Lower leg skin (tissue), 4 donors: ENCODE measurements at regions not wholly inside any gene's neighbourhood (a gene's known extent, or its start where the extent isn't known, plus 50 kb on each side); places are given as distances from the start of the nearest gene placed in this dataset.
A peak's percentile ranks its signal among the peaks of the same experiment; 100 is the strongest.

ENCODE experiments used
- DNase-seq, 2 donors: peaks; one replicate each; pipeline ENCODE4 v3.0.0-alpha.2; 2019; ENCODE audit warnings: low spot score in 2 of 2
- H3K4me3 ChIP-seq: fragments of 200-600 bp; sonication (generic); 2 replicates; pipeline ENCODE4 v1.5.1; 2017; ENCODE audit warnings: mild to moderate bottlenecking, low read depth; ENCODE audit not compliant: poor library complexity, severe bottlenecking
- POLR2A ChIP-seq, 2 donors: fragments of 450-650 bp; IDR thresholded peaks; one replicate each; pipeline ENCODE4 v1.6.1; 2016 to 2017; ENCODE audit warnings: antibody characterized with exemption in 2 of 2, mild to moderate bottlenecking in 1 of 2, moderate library complexity in 1 of 2
- WGBS, 2 donors: methylation state at CpG; one replicate each; pipeline ENCODE4 v1.1.5; 2018; 5-methylcytosine and 5-hydroxymethylcytosine counted together
- intact Hi-C: fragments of 100-400 bp; cut with DNase I; formaldehyde crosslinking; loops from one replicate; pipeline ENCODE4 v1.15.0; 2023; ENCODE audit warnings: low total_unique reads
- TF ChIP-seq, protein P1 (sequence below), 3 donors: fragments of 450-650 bp; IDR thresholded peaks; one replicate each; pipeline ENCODE4 v1.5.1; 2016; ENCODE audit warnings: antibody characterized with exemption in 3 of 3, mild to moderate bottlenecking in 3 of 3, moderate library complexity in 2 of 3

DNA sequence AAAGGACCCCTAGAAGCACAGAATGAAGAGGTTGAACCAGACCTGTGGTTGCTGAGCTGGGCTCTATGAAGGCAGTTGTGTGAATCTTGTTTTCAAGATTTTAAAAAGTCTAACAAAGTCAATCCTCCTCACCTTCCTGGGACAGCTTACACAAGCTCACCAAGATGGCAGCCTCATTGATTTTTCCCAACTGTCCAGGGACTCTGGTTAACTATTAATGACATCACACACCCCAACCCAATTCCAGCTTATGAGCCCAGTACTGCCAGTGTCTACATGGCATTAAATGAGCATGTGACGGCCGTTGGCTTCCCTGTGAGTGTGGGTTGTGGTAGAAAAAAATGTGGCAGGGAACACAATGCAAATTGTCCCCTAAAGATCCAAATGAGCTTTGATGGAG, 137.0 kb downstream of the CHST1 start:
- DNase-seq: no peak
- intact Hi-C loops: no loop called here

DNA sequence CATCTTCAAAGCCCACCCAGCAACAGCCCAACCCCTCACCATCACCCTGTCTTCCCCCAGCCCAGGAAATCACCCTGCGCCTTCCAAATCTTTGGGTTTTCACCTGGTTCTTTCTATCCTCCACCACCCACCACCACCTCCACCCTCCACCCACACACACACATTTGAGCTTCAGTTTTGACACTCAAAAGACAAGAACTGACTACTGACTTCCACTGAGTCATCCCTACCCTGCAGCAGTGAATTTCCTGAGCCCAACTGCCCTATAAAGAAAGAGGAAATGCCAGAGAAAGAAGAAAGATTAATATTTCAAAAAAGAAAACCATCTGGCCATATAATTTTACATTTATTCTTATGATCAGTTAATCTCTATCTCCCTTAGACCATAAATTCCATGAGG, 137.5 kb downstream of the CHST1 start:
- no peak for DNase-seq
- 88 to 94% methylated on average over 1 of the region's 1 CpG for WGBS, 2 donors
- TF ChIP-seq, protein P1, sequence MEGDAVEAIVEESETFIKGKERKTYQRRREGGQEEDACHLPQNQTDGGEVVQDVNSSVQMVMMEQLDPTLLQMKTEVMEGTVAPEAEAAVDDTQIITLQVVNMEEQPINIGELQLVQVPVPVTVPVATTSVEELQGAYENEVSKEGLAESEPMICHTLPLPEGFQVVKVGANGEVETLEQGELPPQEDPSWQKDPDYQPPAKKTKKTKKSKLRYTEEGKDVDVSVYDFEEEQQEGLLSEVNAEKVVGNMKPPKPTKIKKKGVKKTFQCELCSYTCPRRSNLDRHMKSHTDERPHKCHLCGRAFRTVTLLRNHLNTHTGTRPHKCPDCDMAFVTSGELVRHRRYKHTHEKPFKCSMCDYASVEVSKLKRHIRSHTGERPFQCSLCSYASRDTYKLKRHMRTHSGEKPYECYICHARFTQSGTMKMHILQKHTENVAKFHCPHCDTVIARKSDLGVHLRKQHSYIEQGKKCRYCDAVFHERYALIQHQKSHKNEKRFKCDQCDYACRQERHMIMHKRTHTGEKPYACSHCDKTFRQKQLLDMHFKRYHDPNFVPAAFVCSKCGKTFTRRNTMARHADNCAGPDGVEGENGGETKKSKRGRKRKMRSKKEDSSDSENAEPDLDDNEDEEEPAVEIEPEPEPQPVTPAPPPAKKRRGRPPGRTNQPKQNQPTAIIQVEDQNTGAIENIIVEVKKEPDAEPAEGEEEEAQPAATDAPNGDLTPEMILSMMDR (IDR thresholded peaks at IDR 0.05): no peak
- TF ChIP-seq POLR2A (IDR thresholded peaks at IDR 0.05): no peak
- intact Hi-C loops: no loop called here
- no peak overlapping the region for H3K4me3 ChIP-seq

More for the DNA sequence above, 137.0 kb downstream of the CHST1 start:
- H3K4me3 ChIP-seq: no peak overlapping the region
- no peak for TF ChIP-seq POLR2A (IDR thresholded peaks at IDR 0.05)
- TF ChIP-seq, protein P1 (IDR thresholded peaks at IDR 0.05): no peak
- 80 to 93% methylated on average over 2 of the region's 2 CpGs for WGBS, 2 donors

DNA sequence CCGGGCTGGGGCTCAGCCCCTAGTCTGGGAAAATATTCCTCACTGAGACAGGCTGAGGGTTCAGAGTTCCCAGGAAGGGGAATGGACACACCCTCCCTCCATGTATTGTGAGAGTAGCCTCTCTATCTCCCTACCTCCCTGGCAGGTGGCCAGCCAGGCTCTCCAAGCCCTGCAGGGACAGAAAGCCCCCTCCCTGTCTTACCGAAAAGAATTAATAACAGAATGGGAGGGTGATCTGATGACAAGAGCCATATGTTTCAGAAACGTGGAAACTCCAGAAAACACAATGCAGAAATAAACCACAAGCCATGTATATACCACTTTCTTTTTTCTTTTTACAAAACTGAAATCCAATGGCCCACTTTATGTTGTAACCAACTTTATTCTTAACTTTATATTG, 140.0 kb downstream of the CHST1 start:
- WGBS, 2 donors: 33 to 34% methylated on average over 3 of the region's 3 CpGs
- H3K4me3 ChIP-seq: no peak overlapping the region
- intact Hi-C loops: no loop called here
- DNase-seq: no peak
- no peak for TF ChIP-seq POLR2A (IDR thresholded peaks at IDR 0.05)
- TF ChIP-seq, protein P1 (IDR thresholded peaks at IDR 0.05): no peak

DNA sequence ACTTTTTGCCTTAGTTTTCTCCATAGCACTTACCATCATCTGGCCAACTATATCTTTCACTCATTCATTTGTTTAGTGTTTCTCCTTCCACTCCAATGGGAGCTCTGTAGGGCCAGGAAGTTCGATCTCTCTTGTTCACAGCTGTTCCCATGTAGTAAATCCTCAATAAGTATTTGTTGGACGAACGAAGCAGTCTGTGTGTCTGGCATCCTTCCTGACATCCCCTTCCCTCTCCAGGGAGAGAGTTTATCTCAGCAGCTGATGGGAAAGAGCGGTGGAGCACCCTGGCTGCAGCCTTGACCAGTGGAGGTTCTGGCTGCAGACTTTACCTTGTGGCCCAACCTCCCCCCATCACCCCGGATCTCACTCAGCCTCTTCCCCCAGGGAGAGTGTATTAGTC, 141.7 kb downstream of the CHST1 start:
- DNase-seq: no peak
- intact Hi-C loops: no loop called here
- WGBS, 2 donors: 48 to 60% methylated on average over 5 of the region's 5 CpGs
- no peak for TF ChIP-seq POLR2A (IDR thresholded peaks at IDR 0.05)
- H3K4me3 ChIP-seq: no peak overlapping the region

DNA sequence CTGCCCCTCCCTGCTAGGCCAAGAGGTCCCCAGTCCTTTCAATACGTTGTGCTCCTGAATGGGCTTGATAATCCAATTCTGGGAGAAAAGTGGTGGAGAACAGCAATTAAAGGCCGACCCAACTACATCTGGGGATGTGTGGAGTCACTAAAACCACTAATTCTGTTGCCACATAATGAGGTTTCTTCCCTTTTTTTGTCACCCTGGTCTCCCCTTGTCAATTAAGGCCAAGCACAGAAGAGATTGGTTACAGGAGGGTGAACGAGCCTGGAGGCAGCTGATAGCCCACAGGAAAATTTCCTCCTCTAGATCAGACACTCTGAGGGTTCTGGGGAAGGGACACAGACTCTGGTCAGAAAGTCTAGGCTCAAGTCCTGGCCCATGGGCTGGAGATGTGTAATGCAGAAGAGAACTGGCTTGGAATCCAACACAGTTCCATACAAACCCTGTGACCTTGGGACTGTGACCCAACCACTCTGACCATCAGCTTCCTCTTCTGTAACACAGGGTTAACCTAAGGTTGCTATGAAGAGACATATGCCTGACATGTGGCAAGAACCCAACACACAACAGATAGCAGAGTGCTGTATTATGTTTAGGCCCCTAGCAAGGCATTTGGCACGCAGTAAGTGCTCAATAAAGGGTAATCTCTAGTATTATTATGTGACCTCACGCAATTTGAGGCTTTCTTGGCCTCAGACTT, 146.4 kb downstream of the CHST1 start:
- TF ChIP-seq, protein P1 (IDR thresholded peaks at IDR 0.05): no peak
- no peak for TF ChIP-seq POLR2A (IDR thresholded peaks at IDR 0.05)
- 75 to 85% methylated on average over 5 of the region's 5 CpGs for WGBS, 2 donors
- peak in 1 of 2 donors; percentile 21 for DNase-seq
- no peak overlapping the region for H3K4me3 ChIP-seq
- intact Hi-C loops: no loop called here

DNA sequence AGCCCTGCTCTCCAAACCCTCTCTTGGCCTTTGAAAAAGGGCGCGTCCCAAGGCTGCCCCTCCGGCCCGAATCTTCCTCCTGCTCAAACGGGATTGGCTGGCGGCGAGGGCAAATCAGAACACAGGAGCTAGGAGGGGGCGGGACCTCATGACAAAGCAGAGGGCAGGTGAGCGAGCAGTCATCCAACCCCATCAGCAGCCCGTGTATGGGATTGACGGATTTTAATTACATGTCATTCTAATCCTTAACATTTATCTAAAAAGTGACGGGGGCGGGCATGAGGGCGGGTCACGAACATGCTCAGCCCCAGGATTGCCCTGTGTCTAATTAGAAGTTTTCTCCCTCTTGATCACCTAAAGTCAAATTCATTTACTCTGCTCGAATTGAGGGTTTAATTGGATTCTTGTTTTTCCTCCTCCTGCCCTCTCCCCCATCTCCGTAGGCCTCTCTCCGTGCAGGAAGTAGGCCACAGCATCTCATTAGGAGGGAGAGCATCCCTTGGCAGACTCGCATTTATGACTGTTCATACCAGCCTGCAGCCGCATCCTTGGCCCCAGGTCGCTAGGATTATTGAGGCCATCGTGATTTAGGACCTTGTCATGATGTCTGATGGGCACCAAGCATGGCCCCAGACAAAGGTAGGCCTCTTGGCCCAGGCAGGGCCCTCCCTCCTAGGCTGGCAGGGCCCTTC, 147.1 kb downstream of the CHST1 start:
- H3K4me3 ChIP-seq: no peak overlapping the region
- intact Hi-C loops: no loop called here
- WGBS, 2 donors: 78 to 88% methylated on average over 22 of the region's 22 CpGs
- TF ChIP-seq, protein P1 (IDR thresholded peaks at IDR 0.05): no peak
- no peak for TF ChIP-seq POLR2A (IDR thresholded peaks at IDR 0.05)
- peak in 1 of 2 donors; percentile 70 for DNase-seq
